Progenitor cell of endocrine pancreas (in vitro differentiated cells): ENCODE measurements at regions not wholly inside any gene's neighbourhood (a gene's known extent, or its start where the extent isn't known, plus 50 kb on each side); places are given as distances from the start of the nearest gene placed in this dataset.

Experiments used
- DNase-seq: peaks from one replicate; pipeline ENCODE4 v3.0.0; 2021; ENCODE audit warnings: low spot score; ENCODE audit not compliant: unreplicated experiment
- H3K27ac Mint-ChIP-seq: 2 replicates; pipeline ENCODE4 v1.8.0; 2021; ENCODE audit warnings: mild to moderate bottlenecking, moderate library complexity, mixed read lengths
- H3K27me3 Mint-ChIP-seq: 2 replicates; pipeline ENCODE4 v1.8.0; 2021; ENCODE audit warnings: mixed read lengths
- H3K36me3 Mint-ChIP-seq: 2 replicates; pipeline ENCODE4 v1.8.0; 2022; ENCODE audit warnings: mixed read lengths; ENCODE audit not compliant: insufficient read depth
- H3K4me1 Mint-ChIP-seq: 2 replicates; pipeline ENCODE4 v1.8.0; 2021; ENCODE audit warnings: low read depth, mixed read lengths
- H3K4me3 Mint-ChIP-seq: 2 replicates; pipeline ENCODE4 v1.8.0; 2021; ENCODE audit warnings: low read depth, mild to moderate bottlenecking, moderate library complexity, mixed read lengths
- H3K9me3 Mint-ChIP-seq: 2 replicates; pipeline ENCODE4 v1.8.0; 2021; ENCODE audit warnings: low read depth, mixed read lengths
- TF ChIP-seq, protein P1 (sequence below): fragments of 200-600 bp; sonication (generic); IDR thresholded peaks from one replicate; pipeline ENCODE4 v1.5.0; 2021; ENCODE audit warnings: antibody characterized with exemption, mild to moderate bottlenecking; ENCODE audit not compliant: unreplicated experiment

DNA sequence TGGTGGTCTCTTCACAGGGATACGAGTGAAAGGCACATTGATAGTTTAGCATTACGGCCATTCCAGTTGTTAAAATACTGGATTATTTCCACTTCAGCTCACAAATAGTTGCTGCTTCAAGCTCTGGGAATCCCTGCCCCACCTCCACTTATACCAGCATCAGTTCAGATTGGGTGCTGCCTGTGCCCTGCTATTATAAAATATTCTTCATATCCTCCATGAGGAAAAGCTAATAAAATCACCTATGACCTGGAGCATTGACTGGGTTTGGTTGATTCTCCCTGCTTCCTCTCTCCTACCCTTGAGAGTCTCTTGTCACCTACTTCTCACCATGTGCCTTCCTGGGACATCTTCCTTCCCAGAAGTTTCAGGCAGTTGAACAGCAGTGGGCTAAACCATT is 529.0 kb downstream of the MCTP2 start:
- no peak for DNase-seq

DNA sequence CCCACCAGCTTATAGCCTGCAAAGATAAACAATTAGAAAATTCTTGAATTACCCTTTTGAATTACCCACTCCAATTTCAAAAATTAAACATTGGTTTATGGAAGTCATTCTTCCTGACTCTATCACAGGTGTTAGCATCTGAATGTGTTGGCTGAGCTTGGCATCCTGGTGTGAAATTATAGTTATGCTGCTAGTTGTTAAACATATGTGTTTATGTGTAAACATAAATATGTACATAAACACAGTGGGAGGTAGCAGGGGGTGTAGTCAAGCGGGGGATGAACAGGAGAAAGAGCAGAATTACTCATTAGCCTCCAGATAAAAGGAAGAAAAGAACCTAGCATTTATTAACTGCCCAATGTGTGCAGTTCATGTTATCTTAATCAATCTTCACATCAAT is 530.2 kb downstream of the MCTP2 start:
- TF ChIP-seq, protein P1, sequence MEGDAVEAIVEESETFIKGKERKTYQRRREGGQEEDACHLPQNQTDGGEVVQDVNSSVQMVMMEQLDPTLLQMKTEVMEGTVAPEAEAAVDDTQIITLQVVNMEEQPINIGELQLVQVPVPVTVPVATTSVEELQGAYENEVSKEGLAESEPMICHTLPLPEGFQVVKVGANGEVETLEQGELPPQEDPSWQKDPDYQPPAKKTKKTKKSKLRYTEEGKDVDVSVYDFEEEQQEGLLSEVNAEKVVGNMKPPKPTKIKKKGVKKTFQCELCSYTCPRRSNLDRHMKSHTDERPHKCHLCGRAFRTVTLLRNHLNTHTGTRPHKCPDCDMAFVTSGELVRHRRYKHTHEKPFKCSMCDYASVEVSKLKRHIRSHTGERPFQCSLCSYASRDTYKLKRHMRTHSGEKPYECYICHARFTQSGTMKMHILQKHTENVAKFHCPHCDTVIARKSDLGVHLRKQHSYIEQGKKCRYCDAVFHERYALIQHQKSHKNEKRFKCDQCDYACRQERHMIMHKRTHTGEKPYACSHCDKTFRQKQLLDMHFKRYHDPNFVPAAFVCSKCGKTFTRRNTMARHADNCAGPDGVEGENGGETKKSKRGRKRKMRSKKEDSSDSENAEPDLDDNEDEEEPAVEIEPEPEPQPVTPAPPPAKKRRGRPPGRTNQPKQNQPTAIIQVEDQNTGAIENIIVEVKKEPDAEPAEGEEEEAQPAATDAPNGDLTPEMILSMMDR: no peak
- no peak overlapping the region for H3K4me3 Mint-ChIP-seq
- H3K9me3 Mint-ChIP-seq: no peaks in the 10 kb centered on the region
- no peak for DNase-seq
- H3K4me1 Mint-ChIP-seq: no peaks in the 10 kb centered on the region
- H3K27ac Mint-ChIP-seq: no peak overlapping the region
- H3K27me3 Mint-ChIP-seq: no peaks in the 10 kb centered on the region
- no peaks in the 10 kb centered on the region for H3K36me3 Mint-ChIP-seq

More for the DNA sequence above, 529.0 kb downstream of the MCTP2 start:
- no peaks in the 10 kb centered on the region for H3K9me3 Mint-ChIP-seq
- no peaks in the 10 kb centered on the region for H3K36me3 Mint-ChIP-seq
- TF ChIP-seq, protein P1: no peak
- H3K27ac Mint-ChIP-seq: no peak overlapping the region
- H3K27me3 Mint-ChIP-seq: peaks cover 7% of the 10 kb centered on the region
- no peaks in the 10 kb centered on the region for H3K4me1 Mint-ChIP-seq
- H3K4me3 Mint-ChIP-seq: no peak overlapping the region

DNA sequence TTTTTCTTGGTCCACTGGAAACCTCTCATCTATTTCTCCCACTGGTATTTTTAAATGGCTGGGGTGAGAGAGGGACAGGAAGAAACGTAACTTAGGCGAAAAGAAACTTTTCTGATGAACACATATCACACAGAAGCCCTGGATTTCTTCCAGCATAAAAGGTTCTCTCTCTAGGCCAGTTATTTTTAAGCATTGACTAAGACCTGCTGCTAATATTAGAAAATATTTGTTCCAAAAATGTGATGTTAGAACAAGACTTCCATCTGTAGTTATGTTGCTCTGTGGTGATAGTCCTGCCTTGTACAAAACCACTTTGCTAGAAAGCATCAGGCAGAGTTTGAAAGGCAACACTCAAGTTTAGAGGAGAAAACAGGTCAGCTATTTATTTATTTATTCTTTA is 537.7 kb downstream of the MCTP2 start:
- H3K27me3 Mint-ChIP-seq: peaks cover 5% of the 10 kb centered on the region
- H3K4me3 Mint-ChIP-seq: no peak overlapping the region
- H3K4me1 Mint-ChIP-seq: no peaks in the 10 kb centered on the region
- TF ChIP-seq, protein P1: no peak
- DNase-seq: no peak
- H3K9me3 Mint-ChIP-seq: no peaks in the 10 kb centered on the region
- no peak overlapping the region for H3K27ac Mint-ChIP-seq
- no peaks in the 10 kb centered on the region for H3K36me3 Mint-ChIP-seq

DNA sequence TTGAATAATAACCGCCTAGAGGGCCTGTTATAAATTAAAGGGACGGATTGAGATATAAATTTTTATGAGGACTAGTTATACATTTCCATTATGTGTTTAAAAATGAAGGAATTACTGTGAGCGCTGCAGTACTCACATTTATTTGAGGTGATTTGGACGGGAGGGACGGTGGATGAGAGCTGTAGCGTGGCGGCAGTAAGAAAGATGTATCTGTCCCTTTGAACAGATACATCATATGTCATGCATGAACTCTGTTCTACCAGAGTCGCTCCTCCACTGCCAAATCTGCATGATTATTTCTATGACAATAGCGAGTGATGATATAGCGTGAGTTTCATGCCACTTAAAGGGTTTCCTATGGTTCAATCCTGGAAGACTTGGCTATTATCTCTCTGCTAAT is 538.8 kb downstream of the MCTP2 start:
- DNase-seq: no peak
- Mint-ChIP-seq H3K4me3 (no peak overlapping the region), H3K9me3 (no peaks in the 10 kb centered on the region), H3K27ac (no peak overlapping the region), H3K27me3 (peaks cover 5% of the 10 kb centered on the region), H3K36me3 (no peaks in the 10 kb centered on the region), H3K4me1 (no peaks in the 10 kb centered on the region)
- TF ChIP-seq, protein P1: no peak

DNA sequence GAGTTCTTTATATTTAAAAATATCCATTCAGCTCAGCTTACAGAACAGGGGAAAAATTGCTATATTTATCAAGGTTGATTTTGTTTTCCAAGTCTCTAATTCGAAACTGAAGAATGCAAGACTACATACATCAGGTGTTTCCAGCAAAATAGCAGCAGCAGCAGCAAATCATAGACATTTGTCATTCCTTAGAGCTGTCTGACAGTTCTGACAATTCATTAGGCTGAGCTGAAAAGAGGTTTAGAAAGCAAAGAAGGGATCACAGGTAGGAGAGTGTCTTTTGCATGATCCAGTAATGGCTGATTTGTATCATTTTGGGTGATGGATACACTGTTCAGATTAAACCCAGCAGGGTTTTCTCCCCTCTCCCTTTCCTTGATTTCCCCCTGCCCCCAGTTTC is 545.7 kb downstream of the MCTP2 start:
- Mint-ChIP-seq H3K9me3 (no peaks in the 10 kb centered on the region), H3K27ac (no peak overlapping the region), H3K4me3 (no peak overlapping the region), H3K36me3 (no peaks in the 10 kb centered on the region), H3K4me1 (peaks cover 1% of the 10 kb centered on the region), H3K27me3 (peaks cover 5% of the 10 kb centered on the region)
- no peak for DNase-seq
- TF ChIP-seq, protein P1: no peak
